ENCODE measurements at regions not wholly inside any gene's neighbourhood (a gene's known extent, or its start where the extent isn't known, plus 50 kb on each side); places are given as distances from the start of the nearest gene placed in this dataset.

GRCh38 chr10:6351495-6351894 is 148.8 kb downstream of the PFKFB3 start:
- Mint-ChIP-seq H3K27me3 (ENCODE audit: low read depth in 3 of 3) (peaks cover 0 to 5% (median 1%) of the 10 kb centered on the region in 3 donors), H3K4me3 (no peak overlapping the region), H3K27ac (peak overlapping the region in 4 of 7 donors; percentile 2 to 76 (median 29)), H3K9me3 (peaks cover 2 to 16% (median 6%) of the 10 kb centered on the region in 7 donors), H3K4me1 (peaks cover 39% of the 10 kb centered on the region), H3K36me3 (peaks cover 4 to 7% of the 10 kb centered on the region in 2 donors)
- no peak overlapping the region for H3K27ac ChIP-seq (ENCODE audit: low read depth in 1 of 2, low read length in 2 of 2)
- H2AFZ ChIP-seq (ENCODE audit: insufficient read depth, low read depth, low read length, poor library complexity, severe bottlenecking), result no peak overlapping the region
- H3K27me3 ChIP-seq (ENCODE audit: control insufficient read depth in 2 of 2, insufficient read depth in 2 of 2, low read length in 2 of 2), result no peaks in the 10 kb centered on the region
- TF ChIP-seq CTCF (IDR thresholded peaks at IDR 0.05), result no peak
- no peak overlapping the region for H3K9ac ChIP-seq (ENCODE audit: insufficient read depth, low read length, poor library complexity, severe bottlenecking)
- no peaks in the 10 kb centered on the region for H3K36me3 ChIP-seq (replicated peaks in 1 of 2; ENCODE audit: control insufficient read depth in 1 of 2, insufficient read depth in 2 of 2, low read length in 2 of 2)
- 28% methylated on average over 2 of the region's 2 CpGs for WGBS (ENCODE audit: insufficient coverage)
- H3K79me2 ChIP-seq (ENCODE audit: insufficient read depth, low read length), result no peaks in the 10 kb centered on the region
- H3K9me3 ChIP-seq (replicated peaks in 1 of 2; ENCODE audit: control insufficient read depth in 1 of 2, insufficient read depth in 1 of 2, low read length in 2 of 2), result peaks cover 2 to 3% of the 10 kb centered on the region in 2 donors
- H3K4me3 ChIP-seq (replicated peaks in 1 of 3; ENCODE audit: low read depth in 2 of 3, low read length in 3 of 3), result no peak overlapping the region
- DNase-seq, result peak; percentile 33 to 78 (median 58)
- H3K4me1 ChIP-seq (ENCODE audit: control insufficient read depth in 1 of 2, insufficient read depth in 2 of 2, low read length in 2 of 2), result peaks cover 26 to 31% of the 10 kb centered on the region in 2 donors
- intact Hi-C loops (cut with micrococcal nuclease), result no loop called here
- no peak overlapping the region for H3K4me2 ChIP-seq (replicated peaks; ENCODE audit: extremely low read depth, low read length, poor library complexity, severe bottlenecking)
- H4K20me1 ChIP-seq (ENCODE audit: insufficient read depth, low read length), result no peaks in the 10 kb centered on the region

GRCh38 chr10:6353526-6353925 is 150.8 kb downstream of the PFKFB3 start:
- no peak for DNase-seq
- H3K27me3 ChIP-seq (ENCODE audit: control insufficient read depth in 2 of 2, insufficient read depth in 2 of 2, low read length in 2 of 2), result no peaks in the 10 kb centered on the region
- no peak overlapping the region for H3K4me3 ChIP-seq (replicated peaks in 1 of 3; ENCODE audit: low read depth in 2 of 3, low read length in 3 of 3)
- H3K9ac ChIP-seq (ENCODE audit: insufficient read depth, low read length, poor library complexity, severe bottlenecking), result no peak overlapping the region
- TF ChIP-seq CTCF (IDR thresholded peaks at IDR 0.05), result no peak
- H3K27me3 Mint-ChIP-seq (ENCODE audit: low read depth in 3 of 3), result peaks cover 0 to 5% (median 3%) of the 10 kb centered on the region in 3 donors
- intact Hi-C loops (cut with micrococcal nuclease), result no loop called here
- no peak overlapping the region for H3K27ac ChIP-seq (ENCODE audit: low read depth in 1 of 2, low read length in 2 of 2)
- H3K9me3 Mint-ChIP-seq, result peaks cover 4 to 24% (median 12%) of the 10 kb centered on the region in 7 donors
- peaks cover 4 to 7% of the 10 kb centered on the region in 2 donors for H3K36me3 Mint-ChIP-seq
- no peaks in the 10 kb centered on the region for H3K36me3 ChIP-seq (replicated peaks in 1 of 2; ENCODE audit: control insufficient read depth in 1 of 2, insufficient read depth in 2 of 2, low read length in 2 of 2)
- no CpG with 5 or more reads among the region's 1 CpG for WGBS (ENCODE audit: insufficient coverage)
- no peaks in the 10 kb centered on the region for H3K79me2 ChIP-seq (ENCODE audit: insufficient read depth, low read length)
- H3K4me1 ChIP-seq (ENCODE audit: control insufficient read depth in 1 of 2, insufficient read depth in 2 of 2, low read length in 2 of 2), result peaks cover 7 to 12% of the 10 kb centered on the region in 2 donors
- peaks cover 2 to 6% of the 10 kb centered on the region in 2 donors for H3K9me3 ChIP-seq (replicated peaks in 1 of 2; ENCODE audit: control insufficient read depth in 1 of 2, insufficient read depth in 1 of 2, low read length in 2 of 2)
- no peak overlapping the region for H3K27ac Mint-ChIP-seq
- H3K4me2 ChIP-seq (replicated peaks; ENCODE audit: extremely low read depth, low read length, poor library complexity, severe bottlenecking), result no peak overlapping the region
- no peak overlapping the region for H2AFZ ChIP-seq (ENCODE audit: insufficient read depth, low read depth, low read length, poor library complexity, severe bottlenecking)
- no peaks in the 10 kb centered on the region for H4K20me1 ChIP-seq (ENCODE audit: insufficient read depth, low read length)
- peaks cover 19% of the 10 kb centered on the region for H3K4me1 Mint-ChIP-seq
- H3K4me3 Mint-ChIP-seq, result no peak overlapping the region
